ENCODE measurements at regions not wholly inside any gene's neighbourhood (a gene's known extent, or its start where the extent isn't known, plus 50 kb on each side); places are given as distances from the start of the nearest gene placed in this dataset.

DNA sequence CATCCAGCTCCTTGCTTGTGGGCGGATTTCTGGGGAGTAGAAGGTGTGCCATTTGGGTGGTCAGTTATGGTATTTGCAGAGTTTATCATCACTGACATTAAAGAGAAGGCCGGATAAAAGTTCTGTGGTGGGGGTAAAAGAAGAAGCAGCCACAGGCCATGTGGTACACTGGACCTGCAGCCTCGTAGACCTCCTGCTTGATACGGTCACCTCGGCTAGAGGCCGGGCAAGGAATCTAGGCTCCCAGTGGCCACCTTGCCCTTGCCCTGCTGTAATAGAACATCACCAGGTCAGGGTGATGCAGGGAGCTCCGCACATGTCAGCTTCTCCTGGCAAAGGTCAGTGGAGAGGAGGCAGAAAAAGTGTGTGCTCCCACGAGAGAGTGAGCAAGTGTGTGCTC, 376.1 kb upstream of the IRX4 start:
- Histone ChIP-seq H3K9me3 (replicated peaks; ENCODE audit: control insufficient read depth, insufficient read depth, low read length) (peaks cover 6% of the 10 kb centered on the region), H3K4me1 (ENCODE audit: control insufficient read depth, extremely low read depth, insufficient read depth, low read length) (no peaks in the 10 kb centered on the region), H3K9me1 (replicated peaks; ENCODE audit: control insufficient read depth, extremely low read depth, insufficient read depth, low read length) (no peaks in the 10 kb centered on the region), H3K79me2 (ENCODE audit: control insufficient read depth, insufficient read depth, low read length) (no peaks in the 10 kb centered on the region), H3K36me3 (ENCODE audit: control insufficient read depth in 2 of 2, extremely low read depth in 1 of 2, insufficient read depth in 2 of 2, low read length in 2 of 2) (no peaks in the 10 kb centered on the region), H3K9ac (replicated peaks; ENCODE audit: extremely low read depth, insufficient read depth, low read length) (no peak overlapping the region), H2AFZ (ENCODE audit: low read depth, low read length) (no peak overlapping the region), H3K4me2 (ENCODE audit: insufficient read depth, low read length) (no peak overlapping the region), H3K27ac (ENCODE audit: insufficient read depth, low read depth, low read length) (no peak overlapping the region), H3K4me3 (replicated peaks in 1 of 3; ENCODE audit: insufficient read depth in 1 of 3, low read depth in 1 of 3, low read length in 3 of 3) (no peak overlapping the region), H4K20me1 (replicated peaks; ENCODE audit: control insufficient read depth, extremely low read depth, insufficient read depth, low read length) (no peaks in the 10 kb centered on the region), H3K27me3 (ENCODE audit: control insufficient read depth in 2 of 2, insufficient read depth in 2 of 2, low read length in 2 of 2) (no peaks in the 10 kb centered on the region)
- CTCF ChIA-PET, result no interaction called here
- intact Hi-C loops (cut with micrococcal nuclease), result no loop called here
- FAIRE-seq (no peak), DNase-seq (ENCODE audit: low read depth, low spot score) (no peak)
- BruUV-seq (replicated peaks), result no TSS peak
- POLR2A ChIA-PET, result no interaction called here
- TF ChIP-seq POLR2AphosphoS5 (IDR thresholded peaks at IDR 0.05; ENCODE audit: insufficient read depth, low read depth, low read length), result no peak
- TF ChIP-seq POLR2A (IDR thresholded peaks at IDR 0.05; ENCODE audit: low read depth, low read length), result no peak
- no peak for TF ChIP-seq EZH2 (IDR thresholded peaks at IDR 0.05; ENCODE audit: borderline replicate concordance, low read depth, low read length, severe bottlenecking)
- no peak for TF ChIP-seq FOS (IDR thresholded peaks at IDR 0.05; ENCODE audit: borderline replicate concordance, insufficient read depth, low read length)
- TF ChIP-seq GATA2 (IDR thresholded peaks at IDR 0.05; ENCODE audit: insufficient read depth, insufficient read length, low read depth, low read length), result no peak
- no peak for TF ChIP-seq JUN (IDR thresholded peaks at IDR 0.05; ENCODE audit: borderline replicate concordance, insufficient read depth, insufficient read length, low read depth)
- no peak for TF ChIP-seq MYC (IDR thresholded peaks at IDR 0.05; ENCODE audit: low read depth, low read length)
- TF ChIP-seq, protein P1, sequence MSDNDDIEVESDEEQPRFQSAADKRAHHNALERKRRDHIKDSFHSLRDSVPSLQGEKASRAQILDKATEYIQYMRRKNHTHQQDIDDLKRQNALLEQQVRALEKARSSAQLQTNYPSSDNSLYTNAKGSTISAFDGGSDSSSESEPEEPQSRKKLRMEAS (IDR thresholded peaks at IDR 0.05; ENCODE audit: insufficient read depth, insufficient read length), result no peak
- TF ChIP-seq, protein P2, sequence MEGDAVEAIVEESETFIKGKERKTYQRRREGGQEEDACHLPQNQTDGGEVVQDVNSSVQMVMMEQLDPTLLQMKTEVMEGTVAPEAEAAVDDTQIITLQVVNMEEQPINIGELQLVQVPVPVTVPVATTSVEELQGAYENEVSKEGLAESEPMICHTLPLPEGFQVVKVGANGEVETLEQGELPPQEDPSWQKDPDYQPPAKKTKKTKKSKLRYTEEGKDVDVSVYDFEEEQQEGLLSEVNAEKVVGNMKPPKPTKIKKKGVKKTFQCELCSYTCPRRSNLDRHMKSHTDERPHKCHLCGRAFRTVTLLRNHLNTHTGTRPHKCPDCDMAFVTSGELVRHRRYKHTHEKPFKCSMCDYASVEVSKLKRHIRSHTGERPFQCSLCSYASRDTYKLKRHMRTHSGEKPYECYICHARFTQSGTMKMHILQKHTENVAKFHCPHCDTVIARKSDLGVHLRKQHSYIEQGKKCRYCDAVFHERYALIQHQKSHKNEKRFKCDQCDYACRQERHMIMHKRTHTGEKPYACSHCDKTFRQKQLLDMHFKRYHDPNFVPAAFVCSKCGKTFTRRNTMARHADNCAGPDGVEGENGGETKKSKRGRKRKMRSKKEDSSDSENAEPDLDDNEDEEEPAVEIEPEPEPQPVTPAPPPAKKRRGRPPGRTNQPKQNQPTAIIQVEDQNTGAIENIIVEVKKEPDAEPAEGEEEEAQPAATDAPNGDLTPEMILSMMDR (IDR thresholded peaks at IDR 0.05; ENCODE audit: extremely low read depth in 1 of 2, insufficient read depth in 1 of 2, low read depth in 1 of 2, low read length in 2 of 2), result no peak
- dilution Hi-C loops (cut with MboI; ENCODE audit: extremely low pct_ligation_motif_present, low sequenced_read_pairs), result no loop called here

All from endothelial cell of umbilical vein (primary cell).